BE2C (cell line): ENCODE measurements at regions not wholly inside any gene's neighbourhood (a gene's known extent, or its start where the extent isn't known, plus 50 kb on each side); places are given as distances from the start of the nearest gene placed in this dataset.

Experiments
- DNase-seq: peaks from one replicate; pipeline ENCODE4 v3.0.0-alpha.2; 2020
- H3K27me3 ChIP-seq: fragments of 250-450 bp; sonication (Bioruptor Pico); 2 replicates; pipeline ENCODE4 v1.5.1; 2020; ENCODE audit warnings: mild to moderate bottlenecking
- H3K36me3 ChIP-seq: fragments of 250-450 bp; sonication (Bioruptor Pico); 2 replicates; pipeline ENCODE4 v1.5.1; 2020; ENCODE audit warnings: mild to moderate bottlenecking
- H3K4me1 ChIP-seq: fragments of 250-450 bp; sonication (Bioruptor Pico); 2 replicates; pipeline ENCODE4 v1.5.1; 2020
- H3K4me3 ChIP-seq: 2 replicates; pipeline ENCODE4 v1.5.1; 2011; ENCODE audit warnings: low read depth, low read length
- H3K9me3 ChIP-seq: fragments of 250-450 bp; sonication (Bioruptor Pico); 2 replicates; pipeline ENCODE4 v1.5.1; 2020
- TF ChIP-seq, protein P1 (sequence below): IDR thresholded peaks from 2 replicates; pipeline ENCODE4 v1.5.1; 2012; ENCODE audit warnings: mild to moderate bottlenecking, low read depth, low read length

DNA sequence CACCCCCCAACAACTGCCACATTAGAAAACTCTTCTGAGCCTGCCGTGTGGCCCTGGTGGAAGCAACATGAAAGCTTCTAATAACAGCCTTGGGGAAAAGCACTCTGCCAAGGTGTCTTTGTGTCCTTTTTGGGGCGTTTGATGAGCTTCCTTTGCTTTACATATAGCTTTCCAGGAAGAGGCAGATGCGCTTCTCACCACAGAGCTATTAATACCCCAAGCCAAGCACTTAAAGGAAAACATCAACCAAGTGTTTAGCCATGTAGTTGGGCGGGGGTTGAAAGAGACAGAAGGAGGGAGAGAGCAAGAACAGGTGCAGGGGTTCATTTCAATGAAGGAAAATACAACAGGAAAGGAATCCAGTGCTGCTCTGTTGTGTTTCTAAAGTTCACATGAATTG, 176.1 kb downstream of the VAPA start:
- no peaks in the 10 kb centered on the region for H3K36me3 ChIP-seq
- no peaks in the 10 kb centered on the region for H3K9me3 ChIP-seq
- no peak overlapping the region for H3K4me3 ChIP-seq
- no peaks in the 10 kb centered on the region for H3K27me3 ChIP-seq
- TF ChIP-seq, protein P1, sequence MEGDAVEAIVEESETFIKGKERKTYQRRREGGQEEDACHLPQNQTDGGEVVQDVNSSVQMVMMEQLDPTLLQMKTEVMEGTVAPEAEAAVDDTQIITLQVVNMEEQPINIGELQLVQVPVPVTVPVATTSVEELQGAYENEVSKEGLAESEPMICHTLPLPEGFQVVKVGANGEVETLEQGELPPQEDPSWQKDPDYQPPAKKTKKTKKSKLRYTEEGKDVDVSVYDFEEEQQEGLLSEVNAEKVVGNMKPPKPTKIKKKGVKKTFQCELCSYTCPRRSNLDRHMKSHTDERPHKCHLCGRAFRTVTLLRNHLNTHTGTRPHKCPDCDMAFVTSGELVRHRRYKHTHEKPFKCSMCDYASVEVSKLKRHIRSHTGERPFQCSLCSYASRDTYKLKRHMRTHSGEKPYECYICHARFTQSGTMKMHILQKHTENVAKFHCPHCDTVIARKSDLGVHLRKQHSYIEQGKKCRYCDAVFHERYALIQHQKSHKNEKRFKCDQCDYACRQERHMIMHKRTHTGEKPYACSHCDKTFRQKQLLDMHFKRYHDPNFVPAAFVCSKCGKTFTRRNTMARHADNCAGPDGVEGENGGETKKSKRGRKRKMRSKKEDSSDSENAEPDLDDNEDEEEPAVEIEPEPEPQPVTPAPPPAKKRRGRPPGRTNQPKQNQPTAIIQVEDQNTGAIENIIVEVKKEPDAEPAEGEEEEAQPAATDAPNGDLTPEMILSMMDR, result no peak
- no peaks in the 10 kb centered on the region for H3K4me1 ChIP-seq
- DNase-seq, result no peak

- H3K9me3 ChIP-seq, result no peaks in the 10 kb centered on the region
- DNase-seq, result no peak
- no peaks in the 10 kb centered on the region for H3K4me1 ChIP-seq
- TF ChIP-seq, protein P1, result no peak
- no peak overlapping the region for H3K4me3 ChIP-seq
- no peaks in the 10 kb centered on the region for H3K27me3 ChIP-seq
- no peaks in the 10 kb centered on the region for H3K36me3 ChIP-seq
Measured at GRCh38 chr18:10090668-10091067, 176.9 kb downstream of the VAPA start.

GRCh38 chr18:10093445-10093844, 179.6 kb downstream of the VAPA start:
- Histone ChIP-seq H3K27me3 (no peaks in the 10 kb centered on the region), H3K9me3 (no peaks in the 10 kb centered on the region), H3K4me1 (no peaks in the 10 kb centered on the region), H3K4me3 (no peak overlapping the region), H3K36me3 (no peaks in the 10 kb centered on the region)
- no peak for DNase-seq
- TF ChIP-seq, protein P1, result no peak

DNA sequence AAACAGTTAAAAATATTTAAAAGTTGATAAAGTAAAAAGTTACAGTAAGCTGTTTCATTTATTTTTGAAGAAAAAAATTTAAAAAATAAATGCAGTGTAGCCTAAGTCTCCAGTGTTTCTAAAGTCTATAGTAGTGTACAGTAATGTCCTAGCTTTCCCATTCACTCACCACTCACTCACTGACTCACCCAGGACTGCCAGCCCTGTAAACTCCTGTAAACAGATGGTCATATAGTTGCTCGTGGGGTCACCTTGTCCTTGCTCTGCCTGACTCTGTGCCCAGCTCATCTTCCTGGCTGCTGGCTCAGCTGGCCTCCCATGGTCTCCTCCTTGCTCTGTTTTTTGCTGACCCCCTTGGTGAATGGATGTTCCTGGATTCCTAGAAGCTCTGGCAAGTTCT, 180.3 kb downstream of the VAPA start:
- H3K4me1 ChIP-seq, result no peaks in the 10 kb centered on the region
- H3K27me3 ChIP-seq, result no peaks in the 10 kb centered on the region
- H3K36me3 ChIP-seq, result no peaks in the 10 kb centered on the region
- no peaks in the 10 kb centered on the region for H3K9me3 ChIP-seq
- TF ChIP-seq, protein P1, result no peak
- DNase-seq, result no peak
- H3K4me3 ChIP-seq, result no peak overlapping the region

DNA sequence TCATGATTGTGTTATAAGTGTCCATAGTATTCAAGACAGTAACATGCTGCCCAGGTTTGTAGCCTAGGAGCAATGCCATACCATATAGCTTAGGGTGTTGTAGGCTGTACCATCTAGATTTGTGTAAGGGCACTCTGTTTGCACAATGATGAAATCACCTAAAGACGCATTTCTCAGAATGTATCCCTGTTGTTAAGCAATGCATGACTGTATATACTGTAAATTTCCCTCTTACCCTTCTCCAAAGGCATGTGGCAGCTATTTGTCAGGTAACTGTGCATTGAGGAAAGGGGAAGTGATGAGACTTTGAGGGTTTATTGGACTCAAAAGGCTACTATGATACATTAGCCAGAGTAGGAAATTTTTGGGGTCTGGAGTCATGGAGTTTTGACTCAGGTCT, 180.8 kb downstream of the VAPA start:
- no peaks in the 10 kb centered on the region for H3K27me3 ChIP-seq
- H3K4me3 ChIP-seq, result no peak overlapping the region
- H3K4me1 ChIP-seq, result no peaks in the 10 kb centered on the region
- H3K9me3 ChIP-seq, result no peaks in the 10 kb centered on the region
- DNase-seq, result no peak
- no peaks in the 10 kb centered on the region for H3K36me3 ChIP-seq
- TF ChIP-seq, protein P1, result no peak

- H3K36me3 ChIP-seq, result no peaks in the 10 kb centered on the region
- H3K4me3 ChIP-seq, result no peak overlapping the region
- TF ChIP-seq, protein P1, result no peak
- no peak for DNase-seq
- no peaks in the 10 kb centered on the region for H3K4me1 ChIP-seq
- H3K9me3 ChIP-seq, result no peaks in the 10 kb centered on the region
- no peaks in the 10 kb centered on the region for H3K27me3 ChIP-seq
Measured at GRCh38 chr18:10095356-10095755, 181.5 kb downstream of the VAPA start.
